WTC11 (cell line): ENCODE measurements at regions not wholly inside any gene's neighbourhood (a gene's known extent, or its start where the extent isn't known, plus 50 kb on each side); places are given as distances from the start of the nearest gene placed in this dataset.

Experiments used
- AFF4 ChIP-seq: sonication (generic); formaldehyde crosslinking; IDR thresholded peaks from 2 replicates; pipeline ENCODE4 v1.8.1; 2023; ENCODE audit warnings: mild to moderate bottlenecking, missing genetic modification reagents, borderline replicate concordance
- CREB1 ChIP-seq: sonication (generic); formaldehyde crosslinking; IDR thresholded peaks from 2 replicates; pipeline ENCODE4 v1.8.0; 2023; ENCODE audit warnings: mild to moderate bottlenecking, missing genetic modification reagents
- CREM ChIP-seq: sonication (generic); formaldehyde crosslinking; IDR thresholded peaks from 2 replicates; pipeline ENCODE4 v1.8.1; 2022; ENCODE audit warnings: mild to moderate bottlenecking, missing genetic modification reagents, moderate library complexity
- CTCF ChIP-seq: fragments of 200-600 bp; IDR thresholded peaks from 2 replicates; pipeline ENCODE4 v1.8.0; 2022; ENCODE audit warnings: antibody characterized with exemption
- E2F1 ChIP-seq: sonication (generic); formaldehyde crosslinking; IDR thresholded peaks from 2 replicates; pipeline ENCODE4 v1.8.0; 2022; ENCODE audit warnings: mild to moderate bottlenecking, missing genetic modification reagents
- ELF4 ChIP-seq: sonication (generic); formaldehyde crosslinking; IDR thresholded peaks from 2 replicates; pipeline ENCODE4 v1.8.1; 2022; ENCODE audit warnings: low read depth, mild to moderate bottlenecking, moderate library complexity, missing genetic modification reagents
- GRHL2 ChIP-seq: fragments of 250-450 bp; sonication (Bioruptor Pico); IDR thresholded peaks from 2 replicates; pipeline ENCODE4 v1.8.0; 2022; ENCODE audit warnings: mild to moderate bottlenecking, moderate library complexity; ENCODE audit not compliant: insufficient replicate concordance, severe bottlenecking
- MAX ChIP-seq: sonication (generic); formaldehyde crosslinking; IDR thresholded peaks from 2 replicates; pipeline ENCODE4 v1.8.0; 2022; ENCODE audit warnings: mild to moderate bottlenecking, missing genetic modification reagents
- MYBL2 ChIP-seq: sonication (generic); formaldehyde crosslinking; IDR thresholded peaks from 2 replicates; pipeline ENCODE4 v1.8.1; 2023; ENCODE audit warnings: mild to moderate bottlenecking, moderate library complexity, missing genetic modification reagents
- TEAD4 ChIP-seq: sonication (generic); formaldehyde crosslinking; IDR thresholded peaks from 2 replicates; pipeline ENCODE4 v1.8.0; 2022; ENCODE audit warnings: mild to moderate bottlenecking, missing genetic modification reagents
- ZNF512 ChIP-seq: sonication (generic); formaldehyde crosslinking; IDR thresholded peaks from 2 replicates; pipeline ENCODE4 v1.8.1; 2022; ENCODE audit warnings: missing genetic modification reagents, borderline replicate concordance
- TF ChIP-seq, protein P1 (sequence below): sonication (generic); formaldehyde crosslinking; IDR thresholded peaks from 2 replicates; pipeline ENCODE4 v1.8.0; 2022; ENCODE audit warnings: mild to moderate bottlenecking, missing genetic modification reagents
- TF ChIP-seq, protein P2 (sequence below): sonication (generic); formaldehyde crosslinking; conservative IDR thresholded peaks from 2 replicates; pipeline ENCODE4 v1.8.1; 2022; ENCODE audit warnings: mild to moderate bottlenecking, missing genetic modification reagents

DNA sequence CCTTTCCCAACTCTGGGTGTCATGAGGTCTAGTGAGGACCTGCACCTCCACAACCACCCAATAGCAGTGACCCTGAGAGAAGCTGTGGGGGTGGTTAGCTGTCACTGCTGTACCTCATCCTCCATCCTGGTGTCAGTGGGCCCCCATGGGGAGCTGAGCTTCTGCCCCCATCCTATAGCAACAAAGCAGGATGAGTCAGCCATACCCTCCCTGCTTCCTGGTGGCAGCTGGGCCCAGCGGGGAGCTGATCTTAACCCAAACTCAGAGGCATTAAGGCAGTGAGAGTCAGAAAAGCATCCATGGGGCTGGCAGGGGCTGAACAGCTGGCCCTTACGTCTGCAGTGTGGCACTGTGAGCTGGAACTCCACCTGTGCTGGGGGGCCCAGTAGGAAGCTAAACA lies 247.8 kb upstream of the HDAC4 start:
- TF ChIP-seq CTCF, result no peak
- TF ChIP-seq CREB1 (CRISPR knock-in tag), result no peak
- TF ChIP-seq MAX (CRISPR knock-in tag), result no peak
- TF ChIP-seq CREM (CRISPR knock-in tag), result no peak
- no peak for TF ChIP-seq ZNF512 (CRISPR knock-in tag)
- no peak for TF ChIP-seq TEAD4 (CRISPR knock-in tag)
- no peak for TF ChIP-seq E2F1 (CRISPR knock-in tag)
- TF ChIP-seq, protein P1, sequence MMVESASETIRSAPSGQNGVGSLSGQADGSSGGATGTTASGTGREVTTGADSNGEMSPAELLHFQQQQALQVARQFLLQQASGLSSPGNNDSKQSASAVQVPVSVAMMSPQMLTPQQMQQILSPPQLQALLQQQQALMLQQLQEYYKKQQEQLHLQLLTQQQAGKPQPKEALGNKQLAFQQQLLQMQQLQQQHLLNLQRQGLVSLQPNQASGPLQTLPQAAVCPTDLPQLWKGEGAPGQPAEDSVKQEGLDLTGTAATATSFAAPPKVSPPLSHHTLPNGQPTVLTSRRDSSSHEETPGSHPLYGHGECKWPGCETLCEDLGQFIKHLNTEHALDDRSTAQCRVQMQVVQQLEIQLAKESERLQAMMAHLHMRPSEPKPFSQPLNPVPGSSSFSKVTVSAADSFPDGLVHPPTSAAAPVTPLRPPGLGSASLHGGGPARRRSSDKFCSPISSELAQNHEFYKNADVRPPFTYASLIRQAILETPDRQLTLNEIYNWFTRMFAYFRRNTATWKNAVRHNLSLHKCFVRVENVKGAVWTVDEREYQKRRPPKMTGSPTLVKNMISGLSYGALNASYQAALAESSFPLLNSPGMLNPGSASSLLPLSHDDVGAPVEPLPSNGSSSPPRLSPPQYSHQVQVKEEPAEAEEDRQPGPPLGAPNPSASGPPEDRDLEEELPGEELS (CRISPR knock-in tag), result no peak
- no peak for TF ChIP-seq ELF4 (CRISPR knock-in tag)
- TF ChIP-seq MYBL2 (CRISPR knock-in tag), result no peak
- TF ChIP-seq, protein P2, sequence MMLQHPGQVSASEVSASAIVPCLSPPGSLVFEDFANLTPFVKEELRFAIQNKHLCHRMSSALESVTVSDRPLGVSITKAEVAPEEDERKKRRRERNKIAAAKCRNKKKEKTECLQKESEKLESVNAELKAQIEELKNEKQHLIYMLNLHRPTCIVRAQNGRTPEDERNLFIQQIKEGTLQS (CRISPR knock-in tag), result no peak
- TF ChIP-seq AFF4 (CRISPR knock-in tag), result no peak
- TF ChIP-seq GRHL2 (CRISPR knock-in tag), result no peak
